Vagina (tissue), 2 donors: ENCODE measurements at regions not wholly inside any gene's neighbourhood (a gene's known extent, or its start where the extent isn't known, plus 50 kb on each side); places are given as distances from the start of the nearest gene placed in this dataset.

ENCODE experiments used
- DNase-seq, 2 donors: peaks; one replicate each; pipeline ENCODE4 v3.0.0-alpha.2; 2017; ENCODE audit errors: extremely low spot score in 2 of 2
- H3K27ac ChIP-seq: fragments of 200-600 bp; sonication (generic); one replicate; pipeline ENCODE4 v1.5.1; 2019
- H3K27me3 ChIP-seq: fragments of 200-600 bp; sonication (generic); one replicate; pipeline ENCODE4 v1.5.1; 2019
- H3K36me3 ChIP-seq, 2 donors: fragments of 200-600 bp; sonication (generic); one replicate each; pipeline ENCODE4 v1.5.1; 2017 to 2019
- H3K4me1 ChIP-seq: fragments of 200-600 bp; sonication (generic); one replicate; pipeline ENCODE4 v1.5.1; 2019
- H3K4me3 ChIP-seq, 2 donors: fragments of 200-600 bp; sonication (generic); 1 replicate in 1 of 2; 2 replicates in 1 of 2; pipeline ENCODE4 v1.5.1; 2016 to 2019
- H3K9me3 ChIP-seq: fragments of 200-600 bp; sonication (generic); one replicate; pipeline ENCODE4 v1.5.1; 2019
- CTCF ChIP-seq, 3 experiments: fragments of 450-650 bp in 2 of 3; fragments of 200-600 bp in 1 of 3; sonication (generic) in 1 of 3; IDR thresholded peaks; one replicate each; pipeline ENCODE4 v1.5.1; 2017 to 2019; ENCODE audit warnings: antibody characterized with exemption in 3 of 3, mild to moderate bottlenecking in 2 of 3, moderate library complexity in 2 of 3
- POLR2A ChIP-seq, 2 donors: fragments of 450-650 bp; IDR thresholded peaks; one replicate each; pipeline ENCODE4 v1.6.1; 2017; ENCODE audit warnings: antibody characterized with exemption in 2 of 2, mild to moderate bottlenecking in 2 of 2, moderate library complexity in 2 of 2
- POLR2AphosphoS5 ChIP-seq, 2 donors: sonication (generic); formaldehyde crosslinking; IDR thresholded peaks; one replicate each; pipeline ENCODE4 v1.9.0; 2017; ENCODE audit warnings: antibody characterized with exemption in 2 of 2, mild to moderate bottlenecking in 2 of 2, low read depth in 1 of 2; ENCODE audit not compliant: insufficient read depth in 1 of 2
- intact Hi-C: fragments of 100-400 bp; cut with DNase I; formaldehyde crosslinking; loops from one replicate; pipeline ENCODE4 v1.15.1; 2023

- intact Hi-C loops = no loop called here
- no peaks in the 10 kb centered on the region for H3K36me3 ChIP-seq
- H3K27ac ChIP-seq = no peak overlapping the region
- no peaks in the 10 kb centered on the region for H3K27me3 ChIP-seq
- H3K4me1 ChIP-seq = no peaks in the 10 kb centered on the region
- no peaks in the 10 kb centered on the region for H3K9me3 ChIP-seq
- DNase-seq = no peak
- TF ChIP-seq POLR2A (IDR thresholded peaks at IDR 0.05) (no peak), POLR2AphosphoS5 (IDR thresholded peaks at IDR 0.05; ENCODE audit: insufficient read depth in 1 of 2, low read depth in 1 of 2) (no peak), CTCF (IDR thresholded peaks at IDR 0.05) (no peak)
- no peak overlapping the region for H3K4me3 ChIP-seq
Measured at GRCh38 chr4:106471151-106471550, 102.6 kb upstream of the GIMD1 start.

GRCh38 chr4:106463622-106464021 is 95.0 kb upstream of the GIMD1 start:
- DNase-seq = no peak
- no peak overlapping the region for H3K4me3 ChIP-seq
- no peak overlapping the region for H3K27ac ChIP-seq
- no peaks in the 10 kb centered on the region for H3K36me3 ChIP-seq
- no peaks in the 10 kb centered on the region for H3K9me3 ChIP-seq
- no peaks in the 10 kb centered on the region for H3K4me1 ChIP-seq
- intact Hi-C loops = no loop called here
- H3K27me3 ChIP-seq = no peaks in the 10 kb centered on the region
- no peak for TF ChIP-seq POLR2AphosphoS5 (IDR thresholded peaks at IDR 0.05; ENCODE audit: insufficient read depth in 1 of 2, low read depth in 1 of 2)
- TF ChIP-seq CTCF (IDR thresholded peaks at IDR 0.05) = no peak
- no peak for TF ChIP-seq POLR2A (IDR thresholded peaks at IDR 0.05)

GRCh38 chr4:106454581-106454980 is 86.0 kb upstream of the GIMD1 start:
- TF ChIP-seq POLR2A (IDR thresholded peaks at IDR 0.05) = no peak
- TF ChIP-seq CTCF (IDR thresholded peaks at IDR 0.05) = no peak
- TF ChIP-seq POLR2AphosphoS5 (IDR thresholded peaks at IDR 0.05; ENCODE audit: insufficient read depth in 1 of 2, low read depth in 1 of 2) = no peak
- intact Hi-C loops = no loop called here

GRCh38 chr4:106454021-106454420 is 85.4 kb upstream of the GIMD1 start:
- no peaks in the 10 kb centered on the region for H3K36me3 ChIP-seq
- H3K4me1 ChIP-seq = no peaks in the 10 kb centered on the region
- H3K4me3 ChIP-seq = no peak overlapping the region
- intact Hi-C loops = no loop called here
- no peaks in the 10 kb centered on the region for H3K27me3 ChIP-seq
- TF ChIP-seq POLR2AphosphoS5 (IDR thresholded peaks at IDR 0.05; ENCODE audit: insufficient read depth in 1 of 2, low read depth in 1 of 2) = no peak
- no peak for TF ChIP-seq POLR2A (IDR thresholded peaks at IDR 0.05)
- no peak for TF ChIP-seq CTCF (IDR thresholded peaks at IDR 0.05)
- no peaks in the 10 kb centered on the region for H3K9me3 ChIP-seq
- no peak overlapping the region for H3K27ac ChIP-seq
- no peak for DNase-seq

More at GRCh38 chr4:106454581-106454980, 86.0 kb upstream of the GIMD1 start:
- DNase-seq = no peak
- H3K9me3 ChIP-seq = no peaks in the 10 kb centered on the region
- H3K27ac ChIP-seq = no peak overlapping the region
- no peaks in the 10 kb centered on the region for H3K4me1 ChIP-seq
- H3K27me3 ChIP-seq = no peaks in the 10 kb centered on the region
- no peaks in the 10 kb centered on the region for H3K36me3 ChIP-seq
- H3K4me3 ChIP-seq = no peak overlapping the region

- Histone ChIP-seq H3K27me3 (no peaks in the 10 kb centered on the region), H3K4me3 (no peak overlapping the region), H3K36me3 (no peaks in the 10 kb centered on the region), H3K9me3 (no peaks in the 10 kb centered on the region), H3K27ac (no peak overlapping the region), H3K4me1 (no peaks in the 10 kb centered on the region)
- intact Hi-C loops = no loop called here
- DNase-seq = no peak
- no peak for TF ChIP-seq CTCF (IDR thresholded peaks at IDR 0.05)
- TF ChIP-seq POLR2A (IDR thresholded peaks at IDR 0.05) = no peak
- TF ChIP-seq POLR2AphosphoS5 (IDR thresholded peaks at IDR 0.05; ENCODE audit: insufficient read depth in 1 of 2, low read depth in 1 of 2) = no peak
Measured at GRCh38 chr4:106451091-106451490, 82.5 kb upstream of the GIMD1 start.
